ENCODE measurements at regions not wholly inside any gene's neighbourhood (a gene's known extent, or its start where the extent isn't known, plus 50 kb on each side); places are given as distances from the start of the nearest gene placed in this dataset.

DNA sequence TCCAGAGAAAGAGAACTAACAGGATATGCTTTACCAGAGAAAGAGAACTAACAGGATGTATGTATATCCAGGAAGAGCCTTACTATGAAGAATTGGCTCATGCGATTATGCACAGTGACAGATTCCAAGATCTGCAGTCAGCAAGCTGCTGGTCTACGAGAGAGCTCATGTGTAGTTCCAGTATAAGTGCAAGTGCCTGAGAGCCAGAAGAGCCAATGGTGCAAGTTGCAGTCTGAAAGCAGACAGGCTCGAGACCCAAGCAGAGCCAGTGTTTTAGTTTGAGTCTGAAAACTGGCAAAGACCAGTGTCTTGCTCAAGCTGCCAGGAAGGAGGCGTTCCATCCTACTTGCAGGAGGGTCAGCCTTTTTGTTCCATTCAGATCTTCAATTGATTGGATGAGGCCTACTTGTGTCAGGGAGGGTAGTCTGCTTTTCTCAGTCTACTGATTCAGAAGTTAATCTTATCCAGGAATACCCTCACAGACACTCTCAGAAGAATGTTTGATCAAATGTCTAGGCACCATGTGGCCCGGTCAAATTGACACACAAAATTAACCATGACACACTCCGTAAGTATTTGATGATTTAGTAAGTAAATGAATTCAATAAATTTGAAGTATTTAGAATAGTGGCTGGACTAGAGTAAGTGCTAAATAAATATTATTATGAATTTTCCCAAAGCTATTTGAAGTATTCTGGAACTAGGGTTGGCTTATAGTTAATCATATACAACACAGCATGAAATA lies 372.1 kb upstream of the SGCD start:
- no peak for ATAC-seq
- H3K4me1 Mint-ChIP-seq, result no peaks in the 10 kb centered on the region
- DNase-seq, result no peak
- no peaks in the 10 kb centered on the region for H3K9me3 Mint-ChIP-seq
- H3K4me3 Mint-ChIP-seq, result no peak overlapping the region
- H3K27me3 Mint-ChIP-seq, result peaks cover 4% of the 10 kb centered on the region
- no peaks in the 10 kb centered on the region for H3K36me3 Mint-ChIP-seq (ENCODE audit: low read depth)
- no peak overlapping the region for H3K27ac Mint-ChIP-seq

DNA sequence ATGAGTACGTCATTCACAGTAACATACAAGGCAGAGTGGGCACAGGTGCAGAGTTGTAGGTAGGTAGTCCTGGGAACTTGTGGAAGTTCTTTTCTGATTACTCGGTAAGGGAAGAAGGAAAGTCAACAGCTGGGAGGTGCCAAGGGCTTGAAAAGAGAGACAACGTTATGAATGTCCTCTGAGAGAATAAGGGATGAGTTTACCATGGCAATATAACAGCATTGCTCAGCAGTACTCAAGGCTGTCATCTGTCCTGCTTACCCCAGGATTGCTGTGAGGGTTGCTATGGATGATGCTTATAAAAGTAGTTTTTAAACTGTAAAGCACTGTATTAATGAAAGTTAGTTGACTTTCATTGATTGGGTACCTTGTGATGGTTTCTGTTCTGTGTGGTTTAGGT lies 369.1 kb upstream of the SGCD start:
- Mint-ChIP-seq H3K27ac (no peak overlapping the region), H3K27me3 (no peaks in the 10 kb centered on the region), H3K9me3 (no peaks in the 10 kb centered on the region), H3K4me3 (no peak overlapping the region), H3K36me3 (ENCODE audit: low read depth) (no peaks in the 10 kb centered on the region), H3K4me1 (no peaks in the 10 kb centered on the region)
- DNase-seq (no peak), ATAC-seq (no peak)

DNA sequence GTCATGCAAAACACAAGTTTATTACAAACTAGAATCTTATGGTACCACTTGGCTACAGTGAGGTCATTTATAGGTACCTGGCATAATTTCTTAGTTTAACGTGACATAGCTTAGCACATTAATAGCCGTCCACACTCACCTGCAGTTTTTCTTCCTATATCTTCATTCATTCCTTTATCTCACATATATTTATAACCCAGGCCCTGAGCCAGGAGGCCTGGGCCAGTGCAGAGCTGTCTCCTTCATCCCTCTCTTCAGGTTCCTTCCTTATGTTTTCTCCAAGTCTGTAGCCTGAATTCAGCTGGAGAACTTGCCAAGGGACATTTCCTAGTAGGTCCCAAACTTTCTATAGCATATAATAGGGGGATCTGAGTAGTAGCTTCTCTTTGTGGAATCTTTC lies 367.9 kb upstream of the SGCD start:
- Mint-ChIP-seq H3K27ac (no peak overlapping the region), H3K4me1 (no peaks in the 10 kb centered on the region), H3K36me3 (ENCODE audit: low read depth) (no peaks in the 10 kb centered on the region), H3K27me3 (no peaks in the 10 kb centered on the region), H3K4me3 (no peak overlapping the region), H3K9me3 (no peaks in the 10 kb centered on the region)
- no peak for ATAC-seq
- DNase-seq, result no peak

DNA sequence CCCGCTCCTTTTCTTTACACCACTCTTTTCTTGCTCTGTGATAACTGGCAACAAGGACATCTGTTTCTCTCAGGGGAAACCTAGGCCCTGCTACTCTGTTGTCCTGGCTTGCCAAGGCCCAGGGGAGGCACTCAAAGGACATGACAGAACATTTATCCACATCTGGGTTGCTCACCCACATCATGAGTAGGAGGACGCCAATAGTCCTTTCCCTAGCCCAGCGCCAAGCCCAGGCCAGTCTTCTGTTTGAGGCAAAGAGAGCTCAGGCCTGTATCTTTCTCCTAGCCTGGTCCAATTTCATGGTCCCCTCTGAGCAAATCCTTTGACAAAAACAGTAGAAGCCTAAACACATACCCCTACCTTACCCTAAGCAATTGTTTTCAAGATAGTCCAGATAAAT lies 366.8 kb upstream of the SGCD start:
- no peak for ATAC-seq
- DNase-seq, result no peak
- H3K4me3 Mint-ChIP-seq, result no peak overlapping the region
- H3K27me3 Mint-ChIP-seq, result no peaks in the 10 kb centered on the region
- H3K4me1 Mint-ChIP-seq, result no peaks in the 10 kb centered on the region
- no peaks in the 10 kb centered on the region for H3K9me3 Mint-ChIP-seq
- H3K36me3 Mint-ChIP-seq (ENCODE audit: low read depth), result no peaks in the 10 kb centered on the region
- no peak overlapping the region for H3K27ac Mint-ChIP-seq

DNA sequence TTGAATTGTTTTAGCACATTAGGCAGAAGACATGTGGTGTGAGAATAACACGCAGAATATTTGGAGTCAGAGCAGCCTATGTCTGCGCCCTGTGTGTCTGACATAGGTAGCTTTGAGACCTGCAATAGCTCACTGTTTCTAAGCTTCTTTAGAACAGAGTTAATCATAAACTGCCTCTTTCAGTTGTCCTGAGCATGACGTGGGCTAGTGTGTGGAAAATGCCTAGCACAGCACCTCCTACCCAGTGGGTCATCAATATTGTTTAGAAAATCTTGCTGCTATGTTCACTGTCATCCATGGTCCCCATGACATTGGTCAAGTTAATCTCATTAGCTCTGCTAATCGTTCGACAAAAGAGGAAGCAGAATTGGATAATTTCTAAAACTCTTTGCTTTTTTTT lies 357.4 kb upstream of the SGCD start:
- ATAC-seq, result no peak
- no peak overlapping the region for H3K4me3 Mint-ChIP-seq
- H3K36me3 Mint-ChIP-seq (ENCODE audit: low read depth), result no peaks in the 10 kb centered on the region
- no peak for DNase-seq
- peaks cover 3% of the 10 kb centered on the region for H3K27me3 Mint-ChIP-seq
- no peaks in the 10 kb centered on the region for H3K4me1 Mint-ChIP-seq
- H3K27ac Mint-ChIP-seq, result no peak overlapping the region
- no peaks in the 10 kb centered on the region for H3K9me3 Mint-ChIP-seq

DNA sequence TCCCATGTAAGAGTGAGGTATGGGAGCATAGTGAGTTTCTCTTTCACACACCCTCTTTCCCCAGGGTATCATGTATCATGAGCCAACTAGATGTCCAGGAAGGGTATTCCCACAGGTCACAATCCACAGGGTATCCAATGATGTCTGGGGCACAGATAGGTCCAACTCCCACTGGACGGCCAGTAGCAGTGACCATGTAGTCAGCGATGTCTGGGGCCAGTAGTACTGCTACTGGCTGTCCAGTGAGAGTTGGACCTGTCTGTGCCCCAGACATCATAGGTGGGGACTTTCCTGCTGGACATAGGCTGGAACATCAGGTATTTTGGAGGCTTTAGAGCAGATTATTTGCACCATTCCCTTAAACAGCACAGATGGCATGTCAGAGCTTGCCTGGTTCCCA lies 352.6 kb upstream of the SGCD start:
- DNase-seq (no peak), ATAC-seq (no peak)
- Mint-ChIP-seq H3K27me3 (peaks cover 11% of the 10 kb centered on the region), H3K27ac (no peak overlapping the region), H3K4me3 (no peak overlapping the region), H3K36me3 (ENCODE audit: low read depth) (no peaks in the 10 kb centered on the region), H3K9me3 (no peaks in the 10 kb centered on the region), H3K4me1 (no peaks in the 10 kb centered on the region)

DNA sequence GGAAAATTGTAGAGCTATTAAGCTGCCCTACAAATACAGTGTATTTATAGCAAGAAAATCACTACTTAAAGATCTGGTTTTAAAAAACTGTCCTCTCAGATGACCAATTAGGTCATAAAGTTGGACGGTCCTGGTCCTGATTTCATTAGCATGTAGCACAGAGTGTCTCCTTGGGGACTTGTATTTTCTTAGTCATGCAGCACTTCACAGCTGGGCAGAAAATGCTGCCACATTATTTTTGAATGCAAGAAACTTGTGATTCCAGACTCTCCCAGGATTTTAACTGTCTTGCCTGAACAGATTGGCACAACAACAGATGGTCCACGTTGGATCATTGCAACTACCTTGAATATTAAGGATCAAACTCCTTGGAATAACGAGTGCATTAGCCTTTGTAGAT lies 348.1 kb upstream of the SGCD start:
- no peaks in the 10 kb centered on the region for H3K9me3 Mint-ChIP-seq
- no peak overlapping the region for H3K4me3 Mint-ChIP-seq
- ATAC-seq, result no peak
- no peak for DNase-seq
- no peaks in the 10 kb centered on the region for H3K36me3 Mint-ChIP-seq (ENCODE audit: low read depth)
- H3K27ac Mint-ChIP-seq, result no peak overlapping the region
- no peaks in the 10 kb centered on the region for H3K4me1 Mint-ChIP-seq
- H3K27me3 Mint-ChIP-seq, result peaks cover 11% of the 10 kb centered on the region

DNA sequence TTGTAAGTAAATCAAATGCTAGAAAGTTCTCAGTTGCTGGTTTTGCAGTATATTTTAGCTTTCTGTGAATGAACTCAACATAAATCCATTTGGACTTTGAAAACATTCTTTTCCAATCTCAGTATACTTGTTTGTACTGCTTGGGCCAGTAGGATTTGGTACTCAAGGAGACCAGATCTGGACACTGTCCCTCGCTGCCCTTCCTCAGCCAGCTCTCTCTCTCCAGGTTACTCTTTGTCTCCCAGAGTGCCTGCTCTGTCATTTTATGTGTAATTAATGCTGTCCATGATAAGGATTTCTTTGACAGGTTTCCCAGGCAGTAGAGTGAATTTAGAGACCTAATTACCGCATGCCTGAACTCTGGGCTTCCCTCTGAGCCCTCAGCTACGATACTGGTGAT lies 344.6 kb upstream of the SGCD start:
- ATAC-seq (no peak), DNase-seq (no peak)
- H3K4me3 Mint-ChIP-seq, result no peak overlapping the region
- H3K27me3 Mint-ChIP-seq, result peaks cover 2% of the 10 kb centered on the region
- H3K4me1 Mint-ChIP-seq, result no peaks in the 10 kb centered on the region
- no peaks in the 10 kb centered on the region for H3K9me3 Mint-ChIP-seq
- no peaks in the 10 kb centered on the region for H3K36me3 Mint-ChIP-seq (ENCODE audit: low read depth)
- no peak overlapping the region for H3K27ac Mint-ChIP-seq

DNA sequence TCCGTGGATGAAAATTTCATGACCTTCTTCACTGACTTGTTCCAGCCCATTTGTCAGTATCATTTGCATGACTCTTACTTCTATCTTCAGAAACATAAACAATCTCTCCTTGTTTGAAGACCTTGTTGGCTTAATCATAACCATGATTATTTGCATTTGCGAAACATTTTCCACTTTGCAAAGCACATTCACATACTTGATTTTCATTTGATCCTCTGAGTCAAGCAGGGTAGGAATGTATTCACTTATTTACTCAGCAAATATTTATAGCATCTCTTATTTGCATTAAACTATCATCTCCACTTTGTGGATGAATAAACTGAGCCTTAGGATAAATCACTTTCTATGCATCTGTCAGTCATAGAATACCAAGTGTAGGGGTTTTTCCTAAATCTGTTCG lies 343.0 kb upstream of the SGCD start:
- H3K9me3 Mint-ChIP-seq, result no peaks in the 10 kb centered on the region
- no peaks in the 10 kb centered on the region for H3K36me3 Mint-ChIP-seq (ENCODE audit: low read depth)
- H3K27ac Mint-ChIP-seq, result no peak overlapping the region
- DNase-seq (no peak), ATAC-seq (no peak)
- no peaks in the 10 kb centered on the region for H3K27me3 Mint-ChIP-seq
- H3K4me1 Mint-ChIP-seq, result no peaks in the 10 kb centered on the region
- no peak overlapping the region for H3K4me3 Mint-ChIP-seq

DNA sequence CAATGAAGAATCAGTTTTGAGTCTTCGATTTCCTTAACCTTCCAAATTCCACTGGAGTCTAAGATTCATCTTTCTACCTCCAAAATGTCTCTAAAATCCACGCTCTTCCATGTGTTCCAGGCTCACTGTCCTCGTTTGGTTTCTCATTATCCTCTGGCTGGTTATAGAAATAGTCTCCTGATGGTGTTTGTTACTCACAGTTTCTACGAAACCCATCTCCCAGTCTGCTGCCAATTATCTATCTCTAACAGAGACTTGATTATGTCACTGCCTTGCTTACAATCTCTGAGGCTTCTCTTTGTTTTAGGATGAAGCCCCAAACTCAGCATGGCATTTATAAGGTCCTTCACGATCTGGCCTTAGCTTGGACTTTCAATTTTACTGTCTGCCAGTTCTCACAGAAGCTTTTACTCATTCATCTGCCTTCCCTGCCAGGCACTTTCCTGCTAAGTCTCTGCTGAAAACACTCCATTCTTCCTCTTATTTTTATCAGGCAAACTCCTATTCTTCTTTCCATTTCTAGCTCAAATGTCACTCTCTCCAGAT lies 339.6 kb upstream of the SGCD start:
- DNase-seq (no peak), ATAC-seq (no peak)
- Mint-ChIP-seq H3K27me3 (no peaks in the 10 kb centered on the region), H3K4me3 (no peak overlapping the region), H3K4me1 (no peaks in the 10 kb centered on the region), H3K36me3 (ENCODE audit: low read depth) (no peaks in the 10 kb centered on the region), H3K9me3 (no peaks in the 10 kb centered on the region), H3K27ac (no peak overlapping the region)

DNA sequence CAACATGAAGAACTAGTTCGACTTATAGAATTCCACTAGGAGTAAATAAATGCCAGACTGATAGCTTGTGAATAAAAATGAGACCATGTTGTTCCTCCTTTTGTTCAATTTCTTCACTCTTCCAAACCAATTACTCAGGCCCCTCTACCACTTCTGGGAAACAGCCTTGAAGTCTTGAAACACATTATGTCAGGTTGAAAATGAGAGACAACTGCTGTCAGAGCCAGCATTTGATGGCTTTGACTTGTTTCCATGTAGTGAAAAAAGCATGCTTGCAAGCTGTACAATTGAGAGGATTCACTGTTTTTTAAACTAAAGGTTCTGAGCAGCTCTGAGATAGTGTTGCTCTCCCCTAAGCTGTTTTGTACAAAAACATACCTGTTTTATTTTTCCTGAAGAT lies 337.1 kb upstream of the SGCD start:
- H3K36me3 Mint-ChIP-seq (ENCODE audit: low read depth), result no peaks in the 10 kb centered on the region
- no peaks in the 10 kb centered on the region for H3K4me1 Mint-ChIP-seq
- DNase-seq, result no peak
- H3K27ac Mint-ChIP-seq, result no peak overlapping the region
- ATAC-seq, result no peak
- peaks cover 3% of the 10 kb centered on the region for H3K27me3 Mint-ChIP-seq
- no peaks in the 10 kb centered on the region for H3K9me3 Mint-ChIP-seq
- H3K4me3 Mint-ChIP-seq, result no peak overlapping the region

DNA sequence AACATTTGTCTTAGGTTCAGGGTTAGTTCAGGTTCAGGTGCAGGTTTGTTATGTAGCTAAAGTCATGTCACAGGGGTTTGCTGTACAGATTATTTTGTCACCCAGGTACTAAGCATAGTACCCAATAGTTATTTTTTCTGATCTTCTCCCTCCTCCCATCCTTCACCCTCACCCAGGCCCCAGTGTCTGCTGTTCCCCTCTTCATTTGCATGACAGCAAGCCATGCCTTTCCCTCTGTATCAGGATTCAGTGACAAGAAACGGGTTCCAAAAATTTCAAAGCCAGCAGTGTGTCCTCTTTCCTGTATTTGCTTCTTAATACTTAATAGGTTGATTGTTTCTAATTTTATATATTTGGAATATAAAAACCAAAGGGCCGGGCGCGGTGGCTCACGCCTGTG lies 330.8 kb upstream of the SGCD start:
- H3K4me3 Mint-ChIP-seq, result no peak overlapping the region
- DNase-seq (no peak), ATAC-seq (no peak)
- peaks cover 3% of the 10 kb centered on the region for H3K27me3 Mint-ChIP-seq
- no peaks in the 10 kb centered on the region for H3K9me3 Mint-ChIP-seq
- H3K4me1 Mint-ChIP-seq, result no peaks in the 10 kb centered on the region
- H3K27ac Mint-ChIP-seq, result no peak overlapping the region
- H3K36me3 Mint-ChIP-seq (ENCODE audit: low read depth), result no peaks in the 10 kb centered on the region

DNA sequence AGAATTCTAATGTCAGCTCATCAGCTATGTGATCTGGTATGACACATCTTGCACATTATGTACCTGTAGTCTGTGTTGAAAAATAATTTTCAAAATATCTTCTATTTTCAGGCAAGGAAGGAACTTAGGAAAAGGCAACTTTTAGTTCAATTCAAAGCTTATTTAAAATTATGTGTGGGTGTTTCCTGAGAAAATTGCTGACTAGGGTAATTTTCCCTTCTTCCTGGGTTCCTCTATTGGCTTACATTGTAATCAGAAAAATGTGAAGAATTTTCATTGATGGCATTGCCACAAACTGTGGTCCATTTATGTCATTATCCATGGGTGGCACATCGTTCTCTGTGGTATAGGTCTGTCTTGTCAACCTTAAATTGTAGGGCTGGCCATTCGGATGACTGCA lies 328.7 kb upstream of the SGCD start:
- no peaks in the 10 kb centered on the region for H3K9me3 Mint-ChIP-seq
- DNase-seq (no peak), ATAC-seq (no peak)
- H3K4me1 Mint-ChIP-seq, result no peaks in the 10 kb centered on the region
- no peaks in the 10 kb centered on the region for H3K36me3 Mint-ChIP-seq (ENCODE audit: low read depth)
- H3K27ac Mint-ChIP-seq, result no peak overlapping the region
- no peak overlapping the region for H3K4me3 Mint-ChIP-seq
- peaks cover 3% of the 10 kb centered on the region for H3K27me3 Mint-ChIP-seq

DNA sequence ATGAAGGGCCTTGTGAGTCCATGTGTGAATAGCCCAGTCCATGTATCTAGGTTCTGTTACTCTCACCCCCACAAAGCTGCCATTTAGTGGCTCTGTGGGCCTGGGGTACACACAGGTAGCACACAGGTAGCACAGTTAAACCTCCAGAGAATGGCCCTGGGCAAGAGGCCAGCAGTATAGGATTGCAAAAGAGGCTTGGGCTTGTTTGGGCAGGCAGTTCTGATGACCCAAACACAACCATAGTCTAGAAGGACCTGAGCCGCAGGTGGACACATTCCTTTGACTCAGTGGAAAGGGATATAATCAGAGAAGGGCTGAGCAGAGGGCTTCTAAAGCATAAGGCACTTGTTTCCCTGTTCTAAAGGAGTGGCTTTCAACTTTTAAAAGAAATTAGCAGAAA lies 326.8 kb upstream of the SGCD start:
- peaks cover 2% of the 10 kb centered on the region for H3K27me3 Mint-ChIP-seq
- H3K4me1 Mint-ChIP-seq, result no peaks in the 10 kb centered on the region
- DNase-seq (no peak), ATAC-seq (no peak)
- no peaks in the 10 kb centered on the region for H3K9me3 Mint-ChIP-seq
- no peaks in the 10 kb centered on the region for H3K36me3 Mint-ChIP-seq (ENCODE audit: low read depth)
- no peak overlapping the region for H3K27ac Mint-ChIP-seq
- no peak overlapping the region for H3K4me3 Mint-ChIP-seq

DNA sequence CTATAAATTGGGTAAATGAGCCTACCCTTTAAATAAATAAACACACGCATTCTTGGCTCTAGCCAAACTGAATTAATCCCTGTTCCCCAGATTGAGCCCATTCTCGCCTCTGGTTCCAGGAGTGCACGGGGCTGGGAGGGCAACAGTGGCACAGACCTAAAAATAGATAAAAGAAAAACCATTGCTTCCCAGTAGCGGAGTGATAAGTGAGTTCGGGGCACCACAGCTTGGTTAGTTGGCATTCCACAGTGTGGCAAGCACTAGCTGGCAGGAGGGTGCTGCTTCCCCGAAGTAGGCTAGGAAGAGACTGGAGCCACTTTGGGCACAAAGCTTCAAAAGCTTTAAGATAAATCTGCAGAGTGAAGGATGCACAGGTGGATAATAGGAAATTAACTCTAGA lies 322.2 kb upstream of the SGCD start:
- H3K27me3 Mint-ChIP-seq, result peaks cover 2% of the 10 kb centered on the region

More for the DNA sequence above, 322.2 kb upstream of the SGCD start:
- H3K4me3 Mint-ChIP-seq, result no peak overlapping the region
- H3K4me1 Mint-ChIP-seq, result no peaks in the 10 kb centered on the region
- H3K27ac Mint-ChIP-seq, result no peak overlapping the region
- no peaks in the 10 kb centered on the region for H3K36me3 Mint-ChIP-seq (ENCODE audit: low read depth)
- DNase-seq (no peak), ATAC-seq (no peak)
- no peaks in the 10 kb centered on the region for H3K9me3 Mint-ChIP-seq
